ENCODE measurements at regions not wholly inside any gene's neighbourhood (a gene's known extent, or its start where the extent isn't known, plus 50 kb on each side); places are given as distances from the start of the nearest gene placed in this dataset.

- TF ChIP-seq, protein P1, sequence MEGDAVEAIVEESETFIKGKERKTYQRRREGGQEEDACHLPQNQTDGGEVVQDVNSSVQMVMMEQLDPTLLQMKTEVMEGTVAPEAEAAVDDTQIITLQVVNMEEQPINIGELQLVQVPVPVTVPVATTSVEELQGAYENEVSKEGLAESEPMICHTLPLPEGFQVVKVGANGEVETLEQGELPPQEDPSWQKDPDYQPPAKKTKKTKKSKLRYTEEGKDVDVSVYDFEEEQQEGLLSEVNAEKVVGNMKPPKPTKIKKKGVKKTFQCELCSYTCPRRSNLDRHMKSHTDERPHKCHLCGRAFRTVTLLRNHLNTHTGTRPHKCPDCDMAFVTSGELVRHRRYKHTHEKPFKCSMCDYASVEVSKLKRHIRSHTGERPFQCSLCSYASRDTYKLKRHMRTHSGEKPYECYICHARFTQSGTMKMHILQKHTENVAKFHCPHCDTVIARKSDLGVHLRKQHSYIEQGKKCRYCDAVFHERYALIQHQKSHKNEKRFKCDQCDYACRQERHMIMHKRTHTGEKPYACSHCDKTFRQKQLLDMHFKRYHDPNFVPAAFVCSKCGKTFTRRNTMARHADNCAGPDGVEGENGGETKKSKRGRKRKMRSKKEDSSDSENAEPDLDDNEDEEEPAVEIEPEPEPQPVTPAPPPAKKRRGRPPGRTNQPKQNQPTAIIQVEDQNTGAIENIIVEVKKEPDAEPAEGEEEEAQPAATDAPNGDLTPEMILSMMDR (conservative IDR thresholded peaks at IDR 0.05), result no peak
- TF ChIP-seq ZFX (IDR thresholded peaks at IDR 0.05), result no peak
These were observed 242.6 kb upstream of the MVB12B start for GRCh38 chr9:126084008-126084407.

Measured in C4-2B (cell line).